ENCODE measurements at regions not wholly inside any gene's neighbourhood (a gene's known extent, or its start where the extent isn't known, plus 50 kb on each side); places are given as distances from the start of the nearest gene placed in this dataset.

- TF ChIP-seq CTCF (CRISPR knock-in tag; IDR thresholded peaks at IDR 0.05) (no peak), PHF8 (CRISPR knock-in tag; IDR thresholded peaks at IDR 0.05) (no peak), GABPB1 (CRISPR knock-in tag; IDR thresholded peaks at IDR 0.05) (no peak), BCL6 (CRISPR knock-in tag; IDR thresholded peaks at IDR 0.05) (no peak)
Measured at GRCh38 chr5:143748516-143748915, 63.4 kb upstream of the HMHB1 start.

Measured in HepG2 (cell line).